HT-29 (cell line): ENCODE measurements at regions not wholly inside any gene's neighbourhood (a gene's known extent, or its start where the extent isn't known, plus 50 kb on each side); places are given as distances from the start of the nearest gene placed in this dataset.

Experiments used
- DNase-seq: peaks from one replicate; pipeline ENCODE4 v3.0.0-alpha.2; 2015; ENCODE audit warnings: low spot score

DNA sequence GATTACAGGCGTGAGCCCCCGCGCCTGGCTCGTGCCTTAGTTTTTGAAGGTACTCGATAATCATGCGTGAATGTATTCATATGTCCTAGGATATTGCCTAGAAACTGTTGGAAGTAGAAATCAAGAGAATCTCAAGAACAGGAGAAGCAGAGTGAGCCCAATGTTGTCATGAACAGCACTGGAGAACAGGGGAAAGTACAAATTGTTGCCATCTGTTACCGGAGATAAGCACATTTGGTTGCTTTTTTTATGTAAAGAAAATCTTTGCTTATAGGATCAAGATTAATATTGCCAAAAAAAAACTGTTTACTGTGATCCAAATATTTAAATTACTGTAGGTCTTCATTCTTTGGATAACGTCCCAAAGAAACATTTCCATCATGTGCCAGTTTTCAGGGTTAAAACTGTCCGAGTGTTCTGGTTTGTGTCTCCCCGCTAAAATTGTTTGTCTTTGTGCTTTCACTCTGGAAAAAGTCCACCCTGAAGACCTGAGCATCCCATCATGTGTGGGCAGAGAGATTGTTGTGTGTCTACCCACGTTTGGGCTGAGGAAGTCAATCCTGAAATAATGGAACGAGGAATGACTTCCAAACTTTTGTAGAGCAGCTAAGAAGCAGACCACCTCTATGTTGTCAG lies 95.7 kb upstream of the CELF2 start:
- DNase-seq = no peak

DNA sequence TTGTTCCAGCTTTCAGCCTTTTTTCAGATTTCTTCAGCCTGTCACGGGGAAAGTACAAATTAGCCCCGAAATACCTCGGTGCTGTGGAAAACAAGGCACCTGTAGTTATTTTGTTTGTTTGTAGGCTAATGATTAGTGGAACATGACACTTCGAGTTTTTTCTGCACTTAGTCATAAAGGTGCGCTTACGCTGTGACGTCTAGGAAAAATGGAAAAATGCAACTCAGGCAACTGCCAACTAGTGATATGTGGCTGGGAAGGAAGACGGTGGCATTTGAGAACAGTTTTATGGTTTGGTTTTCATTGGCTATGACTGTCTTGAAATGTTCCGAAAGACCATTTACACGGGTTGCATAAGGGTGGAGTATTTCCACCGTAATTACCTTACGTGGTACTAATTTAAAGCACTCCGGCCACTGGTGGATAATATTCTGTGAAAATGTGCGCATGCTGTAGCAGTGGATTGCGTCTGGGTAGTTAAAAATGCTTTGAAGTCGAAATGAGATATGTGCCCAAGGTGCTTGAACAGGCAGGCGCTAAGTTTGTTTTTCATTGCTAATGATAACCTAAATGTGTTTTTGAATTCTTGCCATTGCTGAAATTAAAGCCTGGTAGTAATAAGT lies 94.5 kb upstream of the CELF2 start:
- no peak for DNase-seq

DNA sequence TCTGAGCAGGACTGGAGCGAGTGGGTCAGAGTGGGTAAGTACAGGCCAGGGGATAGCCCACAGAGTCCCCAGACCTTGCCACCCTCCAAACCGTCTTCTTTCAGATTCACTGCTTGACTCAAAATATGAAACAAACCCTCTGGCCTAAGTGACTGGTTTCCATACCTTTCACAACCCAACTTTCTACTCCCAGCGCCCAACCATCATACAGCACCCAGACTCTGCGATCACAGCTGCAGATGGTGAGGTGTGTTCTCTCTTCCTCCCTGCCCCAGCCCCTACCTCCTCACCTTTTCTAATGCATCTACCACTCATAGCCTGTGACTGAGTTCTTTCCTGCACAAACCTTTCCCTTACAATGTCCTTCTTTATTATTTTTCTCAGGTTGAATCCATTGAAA lies 92.0 kb upstream of the CELF2 start:
- DNase-seq = no peak

- DNase-seq = no peak
Measured at GRCh38 chr10:10927608-10928007, 90.1 kb upstream of the CELF2 start.

- no peak for DNase-seq
Measured at GRCh38 chr10:10930979-10931743, 86.5 kb upstream of the CELF2 start.

DNA sequence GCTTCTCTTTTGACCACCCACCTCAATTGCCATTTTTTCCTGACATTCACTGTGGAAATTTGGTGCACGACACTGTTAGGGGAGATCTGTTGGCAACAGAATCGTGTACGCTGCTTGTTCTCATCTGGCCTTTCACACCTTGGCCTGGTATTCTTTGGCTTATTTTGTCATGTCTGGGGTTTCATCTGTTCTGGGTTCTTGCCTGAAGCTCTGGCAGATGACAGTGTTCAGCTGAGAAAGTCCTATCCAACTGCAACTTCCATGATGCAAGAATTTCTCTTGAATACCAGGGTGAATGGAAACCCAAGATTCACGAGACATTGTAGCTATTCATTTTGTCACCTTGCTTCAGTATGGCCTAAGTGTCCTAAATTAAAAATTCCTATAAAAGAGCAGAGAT lies 82.6 kb upstream of the CELF2 start:
- no peak for DNase-seq

DNA sequence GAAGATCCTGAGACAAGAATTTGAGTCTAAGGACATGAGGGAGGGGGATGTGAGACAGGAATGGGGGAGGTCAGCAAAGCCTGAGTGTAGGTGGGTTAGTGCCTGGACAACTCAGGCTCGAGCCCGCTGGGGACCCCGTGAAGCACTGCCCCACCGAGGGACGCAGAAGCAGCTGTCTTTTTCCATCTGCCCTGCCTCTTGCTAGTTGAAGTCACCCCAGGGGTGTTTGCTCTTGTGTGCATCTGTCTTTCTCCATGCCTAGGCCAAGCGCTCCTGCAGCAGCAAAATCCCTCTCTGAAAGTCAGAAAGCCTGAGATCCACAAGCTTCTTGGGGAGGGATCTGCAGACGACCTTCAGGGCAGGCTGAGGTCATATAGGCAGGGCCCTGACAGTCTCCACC lies 79.0 kb upstream of the CELF2 start:
- no peak for DNase-seq

DNA sequence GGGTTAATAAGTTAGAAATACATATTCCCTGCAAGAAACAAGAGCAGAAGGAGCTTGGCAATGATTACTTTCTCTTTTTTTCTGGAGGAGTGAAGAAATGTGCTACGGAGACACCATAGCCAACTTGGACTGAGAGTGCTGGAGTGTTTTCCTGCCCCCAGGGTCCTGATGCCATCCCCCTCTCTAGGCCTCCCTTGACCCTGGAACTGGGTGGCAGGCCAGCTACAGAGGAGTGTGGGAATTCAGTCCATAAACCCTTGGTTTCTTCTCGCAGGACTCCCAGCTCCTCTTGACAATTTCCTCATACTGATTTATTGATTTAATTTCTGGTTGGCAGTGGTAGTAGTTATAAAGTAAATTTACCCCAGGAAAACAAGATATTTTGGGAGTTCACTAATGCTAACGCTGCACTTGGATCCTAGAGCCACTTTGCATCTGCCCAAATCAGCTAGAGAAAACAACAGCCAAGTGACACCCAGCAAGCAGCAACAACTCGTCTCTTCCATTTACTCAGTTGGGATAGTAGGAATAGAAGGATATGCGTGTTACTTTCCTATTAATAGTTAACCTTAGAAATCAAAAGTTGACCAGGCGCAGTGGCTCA lies 76.4 kb upstream of the CELF2 start:
- DNase-seq = no peak

DNA sequence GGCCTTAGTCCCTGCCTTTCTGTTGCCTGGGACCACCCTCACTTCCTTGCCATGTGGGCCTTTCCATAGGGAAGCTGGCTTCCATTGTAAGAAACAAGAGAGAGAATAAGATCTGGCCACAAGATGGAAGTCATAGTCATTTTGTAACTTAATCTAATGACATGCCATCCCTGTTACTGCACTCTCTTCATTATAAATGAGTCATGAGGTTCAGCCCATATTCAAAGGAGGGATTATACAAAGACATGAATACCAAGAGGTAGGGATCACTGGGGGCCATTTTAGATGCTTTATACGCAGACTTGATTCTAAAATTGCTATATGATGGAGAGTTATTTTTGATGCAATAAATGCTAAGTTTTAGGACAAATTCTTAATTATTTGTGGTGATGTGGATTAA lies 75.2 kb upstream of the CELF2 start:
- DNase-seq = no peak

DNA sequence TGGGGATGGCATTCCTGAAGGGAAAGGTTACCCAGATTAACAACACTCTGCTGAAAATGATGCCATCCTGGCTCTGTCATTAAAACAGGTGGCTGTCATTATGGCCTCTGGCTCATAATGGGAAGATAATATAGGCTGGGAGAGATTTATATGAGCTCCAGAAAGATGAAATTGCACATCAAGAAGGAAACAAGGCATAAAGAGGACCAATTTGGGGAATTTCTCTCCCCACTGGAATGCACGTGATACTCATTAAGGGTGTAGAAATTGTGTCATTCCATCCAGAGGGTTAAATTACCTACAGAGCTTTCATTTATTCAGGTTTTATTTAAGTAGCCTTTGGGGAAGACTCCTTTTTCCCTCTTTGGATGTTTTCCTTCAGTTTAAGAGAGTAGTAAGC lies 71.6 kb upstream of the CELF2 start:
- DNase-seq = no peak

DNA sequence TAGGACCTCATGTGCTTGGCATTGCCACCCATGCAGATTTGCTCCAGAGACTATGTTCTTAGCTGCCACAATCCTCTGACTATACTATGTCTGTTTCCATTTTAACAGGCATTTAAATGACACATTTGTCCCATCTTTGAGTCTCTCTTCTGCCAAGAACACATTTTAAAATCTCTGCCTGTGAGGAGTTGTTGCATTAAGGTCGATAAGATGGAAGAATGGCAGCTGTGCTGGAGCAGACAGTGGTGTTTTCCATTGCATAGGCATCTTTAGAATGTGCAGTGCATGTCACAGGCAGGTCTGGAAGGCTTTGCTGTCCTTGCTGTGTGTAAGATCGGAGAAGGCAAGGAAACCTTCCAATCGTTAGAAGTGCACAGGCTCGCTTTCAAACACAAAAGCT lies 70.9 kb upstream of the CELF2 start:
- no peak for DNase-seq

DNA sequence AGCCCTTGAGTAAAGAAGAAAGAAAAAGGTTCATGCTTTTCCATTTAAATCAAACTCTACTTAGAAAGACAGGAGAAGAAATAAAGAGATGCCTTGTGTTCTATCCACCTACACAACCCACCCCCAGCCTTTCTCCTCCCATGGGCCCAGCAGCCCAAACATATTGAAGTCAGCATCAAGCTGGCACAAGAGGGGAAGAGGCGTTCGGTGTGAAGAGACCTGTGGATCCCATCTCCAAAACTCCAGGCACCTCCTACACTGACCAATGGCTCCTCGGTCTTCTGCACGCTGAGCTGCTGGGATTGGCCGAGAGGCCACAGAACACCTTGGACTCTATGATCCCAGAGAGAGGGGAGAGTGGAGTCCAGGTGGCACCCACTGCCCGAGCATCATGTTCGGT lies 66.0 kb upstream of the CELF2 start:
- no peak for DNase-seq

DNA sequence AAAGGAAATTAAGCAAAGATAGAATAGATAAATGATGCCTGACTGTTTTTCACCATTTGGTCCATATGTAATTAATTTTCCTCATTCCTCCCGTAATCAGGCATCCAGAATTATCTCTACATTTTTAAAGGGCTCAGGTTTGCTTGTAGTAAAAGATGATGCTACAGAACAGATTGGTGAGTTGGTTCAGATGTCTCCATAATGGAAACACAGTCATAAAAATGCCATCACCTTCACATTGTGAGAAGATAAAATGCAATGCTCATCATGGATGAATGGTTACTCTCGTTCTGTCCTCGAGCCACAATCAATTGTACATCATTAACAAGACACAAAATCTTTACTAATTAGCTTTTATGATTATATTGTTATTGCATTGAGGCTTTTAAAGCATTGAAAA lies 64.9 kb upstream of the CELF2 start:
- DNase-seq = no peak

DNA sequence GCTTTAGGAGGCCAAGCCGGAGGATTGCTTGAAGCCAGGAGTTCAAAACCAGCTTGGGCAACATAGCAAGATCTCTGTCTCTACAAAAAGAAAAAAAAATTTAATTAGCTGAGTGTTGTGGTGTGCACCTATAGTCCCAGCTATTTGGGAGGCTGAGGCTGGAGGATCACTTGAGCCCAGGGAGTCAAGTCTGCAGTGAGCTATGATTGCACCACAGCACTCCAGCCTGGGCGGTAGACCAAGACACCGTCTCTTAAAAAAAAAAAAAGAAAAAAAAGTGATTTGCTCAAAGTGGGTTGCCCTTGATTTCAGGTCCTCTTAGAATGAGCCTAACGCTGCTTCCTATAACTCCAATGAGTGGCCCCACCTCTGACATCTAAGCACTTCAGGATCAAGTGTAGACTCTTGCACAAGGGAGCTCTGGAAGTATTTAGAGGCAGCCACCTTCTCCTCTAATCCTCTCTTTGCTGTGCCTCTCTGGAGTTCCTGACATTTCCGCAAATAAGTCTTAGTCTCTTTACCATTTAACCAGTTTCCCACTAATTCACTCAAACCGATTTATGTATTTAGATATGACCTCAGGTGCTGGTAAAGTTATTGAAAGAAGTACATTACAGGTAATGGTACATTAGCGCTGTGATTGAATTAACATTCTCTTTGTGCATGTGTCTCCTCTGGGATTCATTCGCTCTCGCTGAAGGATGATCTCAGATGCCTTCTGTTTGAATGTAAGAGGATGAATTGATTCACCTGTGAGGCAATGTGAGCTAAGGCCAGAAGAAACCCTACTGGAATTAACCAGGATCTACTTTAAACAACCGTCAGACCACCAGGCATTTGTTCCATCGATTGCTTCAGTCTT lies 60.8 kb upstream of the CELF2 start:
- no peak for DNase-seq

DNA sequence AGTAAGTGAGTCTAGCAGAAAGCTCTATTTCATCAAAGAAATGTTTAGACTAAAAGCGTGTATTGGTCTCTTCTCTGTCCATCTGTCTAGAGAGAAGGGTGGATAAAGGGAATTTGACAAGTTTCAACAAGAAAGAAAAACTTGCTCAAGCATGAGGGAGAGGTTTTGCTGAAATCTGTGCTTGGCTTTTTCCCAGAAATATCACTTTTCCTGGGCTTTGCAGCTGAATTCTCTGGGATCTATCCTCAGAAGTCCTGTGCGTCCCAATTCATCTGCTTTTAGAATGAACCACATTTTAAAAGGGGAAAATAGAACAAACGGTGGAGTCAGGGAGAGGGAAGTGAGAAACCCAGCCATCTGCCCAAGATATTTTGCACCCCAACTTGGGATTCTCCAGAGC lies 59.6 kb upstream of the CELF2 start:
- DNase-seq = no peak

GRCh38 chr10:10959666-10960065 lies 58.0 kb upstream of the CELF2 start:
- DNase-seq = no peak

DNA sequence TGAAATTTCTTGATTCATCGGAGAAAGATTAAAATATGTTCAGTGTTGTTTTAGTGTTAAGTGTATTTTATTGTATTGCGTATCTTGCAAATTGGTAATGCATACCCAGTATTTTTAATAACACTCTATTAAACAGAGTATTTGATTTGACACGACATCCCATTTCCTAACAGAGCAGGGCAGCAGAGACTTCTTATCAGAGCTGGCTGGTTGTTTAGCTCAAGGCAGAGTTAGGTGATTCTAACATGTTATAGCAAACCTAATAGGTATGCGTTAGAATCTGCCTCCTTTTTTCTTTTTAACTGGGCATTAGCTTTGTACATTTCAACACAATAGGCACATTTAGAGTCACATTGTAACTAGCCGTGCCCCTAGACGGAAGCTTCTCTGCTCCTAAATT lies 57.1 kb upstream of the CELF2 start:
- DNase-seq = no peak

GRCh38 chr10:10961072-10961471 lies 56.6 kb upstream of the CELF2 start:
- DNase-seq = no peak

- no peak for DNase-seq
Measured at GRCh38 chr10:10967029-10967428, 50.6 kb upstream of the CELF2 start.

DNA sequence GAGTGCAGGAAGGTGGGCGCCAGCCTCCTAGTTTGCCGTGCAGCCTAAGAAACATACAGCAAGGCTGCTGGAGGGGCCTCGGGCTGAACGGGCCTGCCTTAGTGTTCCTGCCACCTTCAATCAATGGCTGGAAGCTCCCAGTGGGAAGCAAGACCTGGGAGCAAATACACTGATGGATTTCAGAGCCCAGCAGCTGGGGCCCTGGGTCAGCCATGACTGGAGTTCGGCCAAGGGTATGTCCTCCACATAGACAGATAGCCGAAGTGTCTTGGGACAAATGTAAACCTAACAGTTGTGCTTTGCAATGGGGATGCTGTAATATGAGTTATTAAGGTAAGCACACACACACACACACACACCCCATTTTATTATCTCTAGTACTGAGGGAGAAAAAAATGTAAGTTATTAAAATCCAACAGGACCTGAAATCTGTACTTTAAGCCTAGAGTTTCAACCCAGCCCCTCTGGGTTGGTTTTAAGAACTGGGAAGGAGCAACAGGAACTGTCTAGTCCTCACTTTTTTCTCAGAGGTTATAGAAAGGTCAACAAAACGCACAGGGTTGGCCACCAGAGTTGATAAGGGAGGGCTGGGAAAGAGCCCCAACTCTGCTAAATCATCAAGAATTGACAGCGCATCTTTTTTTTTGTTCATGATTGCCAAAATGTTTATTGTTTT lies 50.0 kb upstream of the CELF2 start:
- DNase-seq = no peak
